Hepatocyte (in vitro differentiated cells): ENCODE measurements at regions not wholly inside any gene's neighbourhood (a gene's known extent, or its start where the extent isn't known, plus 50 kb on each side); places are given as distances from the start of the nearest gene placed in this dataset.

ENCODE experiments used
- DNase-seq: peaks from one replicate; pipeline ENCODE4 v3.0.0-alpha.2; 2016; ENCODE audit warnings: low spot score
- H2AFZ ChIP-seq: fragments of 200-600 bp; sonication (generic); 2 replicates; pipeline ENCODE4 v1.6.0; 2016; ENCODE audit warnings: antibody characterized with exemption, mild to moderate bottlenecking
- H3K27ac ChIP-seq: fragments of 200-600 bp; sonication (generic); 2 replicates; pipeline ENCODE4 v1.5.1; 2016; ENCODE audit warnings: mild to moderate bottlenecking
- H3K27me3 ChIP-seq: fragments of 200-600 bp; sonication (generic); 2 replicates; pipeline ENCODE4 v1.6.1; 2016
- H3K36me3 ChIP-seq: fragments of 200-600 bp; sonication (generic); replicated peaks from 2 replicates; pipeline ENCODE4 v1.5.1; 2016; ENCODE audit warnings: low read depth; ENCODE audit not compliant: insufficient read depth
- H3K4me1 ChIP-seq: fragments of 200-600 bp; sonication (generic); 2 replicates; pipeline ENCODE4 v1.5.1; 2016; ENCODE audit warnings: mild to moderate bottlenecking, moderate library complexity; ENCODE audit not compliant: insufficient read depth
- H3K4me2 ChIP-seq: fragments of 200-600 bp; sonication (generic); 2 replicates; pipeline ENCODE4 v1.6.0; 2016
- H3K4me3 ChIP-seq: fragments of 200-600 bp; sonication (generic); 2 replicates; pipeline ENCODE4 v1.5.1; 2016; ENCODE audit warnings: mild to moderate bottlenecking
- H3K79me2 ChIP-seq: fragments of 200-600 bp; sonication (generic); 2 replicates; pipeline ENCODE4 v1.6.0; 2017; ENCODE audit warnings: mild to moderate bottlenecking
- H3K9me2 ChIP-seq: fragments of 200-600 bp; sonication (generic); replicated peaks from 2 replicates; pipeline ENCODE4 v1.6.0; 2017; ENCODE audit warnings: mild to moderate bottlenecking; ENCODE audit not compliant: insufficient read depth
- H3K9me3 ChIP-seq: fragments of 200-600 bp; sonication (generic); 2 replicates; pipeline ENCODE4 v1.5.1; 2016; ENCODE audit warnings: low read depth, mild to moderate bottlenecking
- H4K20me1 ChIP-seq: fragments of 200-600 bp; sonication (generic); 2 replicates; pipeline ENCODE4 v1.6.0; 2016; ENCODE audit warnings: mild to moderate bottlenecking; ENCODE audit not compliant: insufficient read depth, poor library complexity, severe bottlenecking
- EZH2 ChIP-seq: fragments of 200-600 bp; sonication (generic); IDR thresholded peaks from 2 replicates; pipeline ENCODE4 v1.6.1; 2016; ENCODE audit warnings: antibody characterized with exemption, mild to moderate bottlenecking, borderline replicate concordance
- EZH2phosphoT487 ChIP-seq: fragments of 200-600 bp; sonication (generic); IDR thresholded peaks from one replicate; pipeline ENCODE4 v1.6.1; 2018; ENCODE audit warnings: antibody characterized with exemption, mild to moderate bottlenecking, low read depth, moderate library complexity; ENCODE audit not compliant: unreplicated experiment, severe bottlenecking
- WGBS: methylation state at CpG from one replicate; pipeline ENCODE4 v1.1.6; 2016; ENCODE audit warnings: low lambda C conversion rate; ENCODE audit errors: missing lambda C conversion rate; 5-methylcytosine and 5-hydroxymethylcytosine counted together
- TF ChIP-seq, protein P1 (sequence below): fragments of 200-600 bp; sonication (generic); IDR thresholded peaks from 2 replicates; pipeline ENCODE4 v1.5.1; 2016; ENCODE audit warnings: antibody characterized with exemption, mild to moderate bottlenecking; ENCODE audit not compliant: poor library complexity

DNA sequence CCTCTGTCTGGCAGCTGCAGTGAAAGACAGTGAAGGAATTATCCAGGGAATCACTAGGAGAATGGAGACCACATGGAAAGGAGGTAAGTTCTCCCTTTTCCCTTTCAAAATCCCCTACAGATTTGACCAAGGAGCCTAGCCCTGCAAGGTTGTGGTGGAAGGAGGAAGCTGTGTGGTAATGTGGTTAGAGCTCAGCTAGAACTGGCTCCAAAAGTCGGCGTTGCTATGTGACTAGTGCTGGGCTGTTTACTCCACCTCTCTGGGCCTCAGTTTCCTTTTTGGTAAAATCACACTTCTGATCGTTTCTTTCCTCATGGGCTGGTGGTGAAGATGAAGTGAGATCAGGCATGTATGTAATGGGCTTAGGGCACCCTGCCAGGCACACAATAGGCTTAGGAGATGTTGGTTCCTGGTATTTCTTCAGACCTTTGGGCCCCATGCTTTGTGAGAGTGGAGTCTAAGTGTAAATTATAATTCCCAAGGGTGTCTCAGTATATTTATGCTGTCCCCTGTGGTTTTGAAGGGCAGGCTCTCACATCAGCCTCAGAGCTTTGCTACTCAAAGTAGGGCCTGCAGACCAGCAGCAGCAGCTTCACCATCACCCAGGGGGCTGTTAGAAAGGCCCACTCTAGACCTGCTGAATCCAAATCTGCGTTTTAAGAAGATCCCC lies 183.7 kb upstream of the BCOR start:
- WGBS = 71% methylated on average over 4 of the region's 4 CpGs
- no peak for DNase-seq
- no peak overlapping the region for H3K27ac ChIP-seq
- no peaks in the 10 kb centered on the region for H3K27me3 ChIP-seq
- H3K9me2 ChIP-seq = no peaks in the 10 kb centered on the region
- H3K36me3 ChIP-seq = no peaks in the 10 kb centered on the region
- H3K4me1 ChIP-seq = no peaks in the 10 kb centered on the region
- H3K79me2 ChIP-seq = no peaks in the 10 kb centered on the region
- TF ChIP-seq, protein P1, sequence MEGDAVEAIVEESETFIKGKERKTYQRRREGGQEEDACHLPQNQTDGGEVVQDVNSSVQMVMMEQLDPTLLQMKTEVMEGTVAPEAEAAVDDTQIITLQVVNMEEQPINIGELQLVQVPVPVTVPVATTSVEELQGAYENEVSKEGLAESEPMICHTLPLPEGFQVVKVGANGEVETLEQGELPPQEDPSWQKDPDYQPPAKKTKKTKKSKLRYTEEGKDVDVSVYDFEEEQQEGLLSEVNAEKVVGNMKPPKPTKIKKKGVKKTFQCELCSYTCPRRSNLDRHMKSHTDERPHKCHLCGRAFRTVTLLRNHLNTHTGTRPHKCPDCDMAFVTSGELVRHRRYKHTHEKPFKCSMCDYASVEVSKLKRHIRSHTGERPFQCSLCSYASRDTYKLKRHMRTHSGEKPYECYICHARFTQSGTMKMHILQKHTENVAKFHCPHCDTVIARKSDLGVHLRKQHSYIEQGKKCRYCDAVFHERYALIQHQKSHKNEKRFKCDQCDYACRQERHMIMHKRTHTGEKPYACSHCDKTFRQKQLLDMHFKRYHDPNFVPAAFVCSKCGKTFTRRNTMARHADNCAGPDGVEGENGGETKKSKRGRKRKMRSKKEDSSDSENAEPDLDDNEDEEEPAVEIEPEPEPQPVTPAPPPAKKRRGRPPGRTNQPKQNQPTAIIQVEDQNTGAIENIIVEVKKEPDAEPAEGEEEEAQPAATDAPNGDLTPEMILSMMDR = no peak
- TF ChIP-seq EZH2 (no peak), EZH2phosphoT487 (no peak)
- H3K9me3 ChIP-seq = no peaks in the 10 kb centered on the region
- H3K4me2 ChIP-seq = no peak overlapping the region
- no peaks in the 10 kb centered on the region for H4K20me1 ChIP-seq
- no peak overlapping the region for H2AFZ ChIP-seq
- H3K4me3 ChIP-seq = no peak overlapping the region

DNA sequence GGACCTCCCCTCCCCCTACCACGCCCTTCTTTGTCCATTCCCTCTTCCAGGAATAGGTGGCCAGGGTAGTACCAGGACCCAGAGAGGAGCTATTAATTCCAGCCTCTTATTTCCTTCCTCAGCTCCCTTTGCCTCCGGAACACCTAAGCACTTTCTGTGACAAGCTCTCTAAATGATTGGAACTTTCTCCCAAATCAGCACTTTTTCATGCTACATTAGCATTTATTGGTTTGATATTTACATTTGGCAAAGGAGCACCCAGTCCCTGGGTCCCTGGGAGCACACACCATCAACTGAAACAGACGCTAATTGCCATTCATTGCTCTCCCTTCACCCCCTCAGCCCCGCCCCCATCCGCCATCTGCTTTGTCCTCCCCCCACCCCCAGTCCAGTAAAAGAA lies 182.0 kb upstream of the BCOR start:
- no peaks in the 10 kb centered on the region for H3K27me3 ChIP-seq
- H3K79me2 ChIP-seq = no peaks in the 10 kb centered on the region
- no peaks in the 10 kb centered on the region for H3K36me3 ChIP-seq
- TF ChIP-seq EZH2 (no peak), EZH2phosphoT487 (no peak)
- TF ChIP-seq, protein P1 = no peak
- H4K20me1 ChIP-seq = no peaks in the 10 kb centered on the region
- no peak overlapping the region for H3K4me3 ChIP-seq
- H3K4me2 ChIP-seq = no peak overlapping the region
- H2AFZ ChIP-seq = no peak overlapping the region
- no peaks in the 10 kb centered on the region for H3K4me1 ChIP-seq
- no peak overlapping the region for H3K27ac ChIP-seq
- H3K9me3 ChIP-seq = no peaks in the 10 kb centered on the region
- no peak for DNase-seq
- H3K9me2 ChIP-seq = no peaks in the 10 kb centered on the region
- 79% methylated on average over 4 of the region's 5 CpGs for WGBS

DNA sequence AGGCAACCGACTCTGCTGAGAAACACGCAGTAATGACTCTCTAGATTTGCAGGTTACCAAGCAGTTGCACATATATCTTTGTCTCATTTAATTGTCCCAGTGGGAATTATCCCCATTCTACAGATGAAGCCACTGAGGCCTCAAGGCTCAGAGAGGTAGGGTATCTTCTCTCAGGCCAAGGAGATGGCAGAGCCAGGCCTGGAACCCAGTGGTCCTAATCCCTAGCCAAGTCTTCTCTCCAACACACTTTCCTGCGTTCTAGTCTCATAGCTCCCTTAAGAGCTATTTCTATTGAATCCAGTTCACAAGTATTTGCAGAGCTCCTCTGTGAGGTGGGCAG lies 181.3 kb upstream of the BCOR start:
- H2AFZ ChIP-seq = no peak overlapping the region
- H3K79me2 ChIP-seq = no peaks in the 10 kb centered on the region
- no peaks in the 10 kb centered on the region for H3K36me3 ChIP-seq
- 53% methylated on average over 3 of the region's 3 CpGs for WGBS
- TF ChIP-seq EZH2 = no peak
- no peak for TF ChIP-seq EZH2phosphoT487
- TF ChIP-seq, protein P1 = no peak
- no peaks in the 10 kb centered on the region for H3K4me1 ChIP-seq
- no peaks in the 10 kb centered on the region for H3K27me3 ChIP-seq
- H3K9me3 ChIP-seq = no peaks in the 10 kb centered on the region
- H3K4me3 ChIP-seq = no peak overlapping the region
- no peak overlapping the region for H3K4me2 ChIP-seq
- no peaks in the 10 kb centered on the region for H4K20me1 ChIP-seq
- no peak for DNase-seq
- H3K27ac ChIP-seq = peak overlapping the region; percentile 20
- no peaks in the 10 kb centered on the region for H3K9me2 ChIP-seq
